ENCODE measurements at regions not wholly inside any gene's neighbourhood (a gene's known extent, or its start where the extent isn't known, plus 50 kb on each side); places are given as distances from the start of the nearest gene placed in this dataset.

DNA sequence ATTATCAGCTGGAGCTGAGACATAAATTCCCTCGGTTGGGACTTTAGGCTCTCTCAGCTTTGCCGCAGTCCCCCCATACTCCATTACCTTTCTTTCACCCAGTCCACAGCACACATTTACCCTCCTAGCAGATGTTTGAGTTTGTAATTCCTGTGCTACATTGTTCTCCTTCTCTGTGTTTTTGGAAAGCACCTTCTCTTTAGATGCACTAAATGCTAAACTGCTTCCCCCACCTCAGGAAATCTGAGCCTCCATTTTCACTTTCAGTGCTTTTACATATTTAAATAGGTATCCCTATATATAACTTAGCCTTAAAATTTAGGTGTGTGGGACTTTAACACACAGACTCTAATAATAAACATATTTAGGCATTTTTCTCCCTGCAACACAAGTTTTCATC lies 356.9 kb downstream of the NFIB start:
- no peak for ATAC-seq (ENCODE audit: low FRiP score in 2 of 2)
- no peak for TF ChIP-seq CTCF (IDR thresholded peaks at IDR 0.05)
- TF ChIP-seq POLR2AphosphoS5 (IDR thresholded peaks at IDR 0.05) = no peak
- TF ChIP-seq EP300 (IDR thresholded peaks at IDR 0.05) = no peak
- TF ChIP-seq POLR2A (IDR thresholded peaks at IDR 0.05) = no peak
- Histone ChIP-seq H3K27ac (no peak overlapping the region), H3K4me1 (no peaks in the 10 kb centered on the region), H3K27me3 (no peaks in the 10 kb centered on the region), H3K36me3 (no peaks in the 10 kb centered on the region), H3K9me3 (no peaks in the 10 kb centered on the region), H3K4me3 (no peak overlapping the region)
- DNase-seq = no peak
- 71 to 78% methylated on average over 2 of the region's 2 CpGs for WGBS, 2 donors

- TF ChIP-seq POLR2A (IDR thresholded peaks at IDR 0.05) (no peak), EP300 (IDR thresholded peaks at IDR 0.05) (no peak), CTCF (IDR thresholded peaks at IDR 0.05) (no peak)
- 45 to 65% methylated on average over 4 of the region's 4 CpGs for WGBS, 2 donors
- H3K9me3 ChIP-seq = no peaks in the 10 kb centered on the region
- ATAC-seq (ENCODE audit: low FRiP score in 2 of 2) (no peak), DNase-seq (no peak)
- H3K27me3 ChIP-seq = no peaks in the 10 kb centered on the region
- no peaks in the 10 kb centered on the region for H3K36me3 ChIP-seq
- no peaks in the 10 kb centered on the region for H3K4me1 ChIP-seq
- H3K4me3 ChIP-seq = no peak overlapping the region
- no peak overlapping the region for H3K27ac ChIP-seq
Observed at GRCh38 chr9:13956107-13956506, 357.8 kb downstream of the NFIB start.

- WGBS, 2 donors = 91 to 92% methylated on average over 6 of the region's 6 CpGs
- H3K27me3 ChIP-seq = no peaks in the 10 kb centered on the region
- no peak for TF ChIP-seq POLR2AphosphoS5 (IDR thresholded peaks at IDR 0.05)
- TF ChIP-seq CTCF (IDR thresholded peaks at IDR 0.05) = no peak
- no peak for TF ChIP-seq EP300 (IDR thresholded peaks at IDR 0.05)
- TF ChIP-seq POLR2A (IDR thresholded peaks at IDR 0.05) = no peak
- no peaks in the 10 kb centered on the region for H3K4me1 ChIP-seq
- no peak overlapping the region for H3K4me3 ChIP-seq
- H3K9me3 ChIP-seq = no peaks in the 10 kb centered on the region
- H3K27ac ChIP-seq = no peak overlapping the region
- H3K36me3 ChIP-seq = no peaks in the 10 kb centered on the region
- DNase-seq (no peak), ATAC-seq (ENCODE audit: low FRiP score in 2 of 2) (no peak)
Observed at GRCh38 chr9:13952906-13953305, 361.0 kb downstream of the NFIB start.

- Histone ChIP-seq H3K27me3 (no peaks in the 10 kb centered on the region), H3K36me3 (no peaks in the 10 kb centered on the region), H3K4me1 (no peaks in the 10 kb centered on the region), H3K27ac (no peak overlapping the region), H3K9me3 (no peaks in the 10 kb centered on the region), H3K4me3 (no peak overlapping the region)
- ATAC-seq (ENCODE audit: low FRiP score in 2 of 2) = no peak
- no peak for DNase-seq
- TF ChIP-seq POLR2A (IDR thresholded peaks at IDR 0.05) = no peak
- no peak for TF ChIP-seq CTCF (IDR thresholded peaks at IDR 0.05)
- TF ChIP-seq POLR2AphosphoS5 (IDR thresholded peaks at IDR 0.05) = no peak
- no peak for TF ChIP-seq EP300 (IDR thresholded peaks at IDR 0.05)
- 58 to 65% methylated on average over 4 of the region's 4 CpGs for WGBS, 2 donors
Observed at GRCh38 chr9:13948037-13948436, 365.9 kb downstream of the NFIB start.

GRCh38 chr9:13943176-13943575 lies 370.8 kb downstream of the NFIB start:
- DNase-seq = no peak
- no peaks in the 10 kb centered on the region for H3K27me3 ChIP-seq
- TF ChIP-seq POLR2A (IDR thresholded peaks at IDR 0.05) (no peak), EP300 (IDR thresholded peaks at IDR 0.05) (no peak), POLR2AphosphoS5 (IDR thresholded peaks at IDR 0.05) (no peak)

More at GRCh38 chr9:13943176-13943575, 370.8 kb downstream of the NFIB start:
- ATAC-seq (ENCODE audit: low FRiP score in 2 of 2) = no peak
- H3K9me3 ChIP-seq = no peaks in the 10 kb centered on the region
- no peaks in the 10 kb centered on the region for H3K36me3 ChIP-seq
- H3K4me1 ChIP-seq = peaks cover 0 to 4% (median 0%) of the 10 kb centered on the region in 4 donors
- H3K4me3 ChIP-seq = no peak overlapping the region
- no peak overlapping the region for H3K27ac ChIP-seq
